Pulmonary artery endothelial cell (primary cell): ENCODE measurements at regions not wholly inside any gene's neighbourhood (a gene's known extent, or its start where the extent isn't known, plus 50 kb on each side); places are given as distances from the start of the nearest gene placed in this dataset.
A peak's percentile ranks its signal among the peaks of the same experiment; 100 is the strongest.
"Not testable (repeated sequence)": the region's sequence is repeated elsewhere in the genome, so short reads cannot be mapped to it uniquely, and the experiment has no call there.

Source experiments
- DNase-seq: peaks from one replicate; pipeline ENCODE4 v3.0.0-alpha.2; 2011; ENCODE audit warnings: low read depth, low spot score

DNA sequence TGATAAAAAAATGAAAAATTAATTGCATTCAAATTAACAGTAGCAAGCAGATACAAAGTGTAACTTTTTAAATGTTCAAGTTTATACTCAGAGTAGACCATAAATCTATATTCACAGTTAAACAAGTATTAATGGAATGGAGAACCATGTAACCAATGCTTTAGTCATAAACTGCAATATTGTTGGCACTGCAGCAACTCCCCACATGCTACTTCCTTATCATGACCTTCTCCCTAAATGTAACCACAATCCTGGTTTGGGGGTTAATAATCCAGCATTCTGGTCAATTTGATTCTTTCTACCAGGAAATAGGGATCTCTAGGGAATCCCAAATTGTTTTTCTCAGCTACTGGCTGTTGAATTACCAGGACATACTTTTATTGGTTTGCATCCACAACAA lies 223.9 kb upstream of the DCAF8L1 start:
- no peak for DNase-seq

DNA sequence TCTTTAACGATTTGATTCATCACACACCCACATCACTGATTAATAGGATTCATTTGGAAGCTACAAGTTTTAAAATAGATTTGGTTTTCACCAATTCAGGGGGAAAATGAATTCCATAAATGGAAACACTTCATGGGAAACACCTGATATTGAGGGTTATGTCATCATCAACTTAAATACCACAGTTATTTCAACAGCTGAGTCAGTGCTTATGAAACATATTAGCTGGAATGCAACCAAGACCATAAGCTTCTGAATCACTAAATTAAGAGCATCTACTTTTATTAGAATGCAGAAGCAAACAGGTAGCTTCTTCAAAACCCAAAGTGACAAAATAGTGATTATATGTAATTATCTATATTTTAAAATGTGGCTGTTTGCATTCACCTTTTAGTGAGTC lies 207.8 kb upstream of the DCAF8L1 start:
- DNase-seq: no peak

DNA sequence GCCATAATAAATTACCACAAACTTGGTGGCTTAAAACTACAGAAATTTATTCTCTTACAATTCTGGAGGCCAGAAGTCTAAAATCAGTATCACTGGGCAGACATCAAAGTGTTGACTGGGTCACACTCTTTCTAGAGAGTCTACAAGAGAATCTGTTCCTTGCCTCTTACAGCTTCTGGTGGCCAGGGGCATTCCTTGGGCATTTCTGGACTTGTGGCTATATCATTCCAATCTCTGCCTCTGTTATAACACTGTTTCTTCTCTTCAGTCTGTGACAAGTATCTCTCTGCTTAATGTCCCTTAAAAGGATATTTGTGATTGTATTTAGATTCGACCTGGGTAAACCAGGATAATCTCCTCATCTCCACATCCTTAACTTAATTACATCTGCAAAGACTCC lies 207.3 kb upstream of the DCAF8L1 start:
- no peak for DNase-seq

GRCh38 chrX:28180096-28180495 lies 198.8 kb upstream of the DCAF8L1 start:
- no peak for DNase-seq

DNA sequence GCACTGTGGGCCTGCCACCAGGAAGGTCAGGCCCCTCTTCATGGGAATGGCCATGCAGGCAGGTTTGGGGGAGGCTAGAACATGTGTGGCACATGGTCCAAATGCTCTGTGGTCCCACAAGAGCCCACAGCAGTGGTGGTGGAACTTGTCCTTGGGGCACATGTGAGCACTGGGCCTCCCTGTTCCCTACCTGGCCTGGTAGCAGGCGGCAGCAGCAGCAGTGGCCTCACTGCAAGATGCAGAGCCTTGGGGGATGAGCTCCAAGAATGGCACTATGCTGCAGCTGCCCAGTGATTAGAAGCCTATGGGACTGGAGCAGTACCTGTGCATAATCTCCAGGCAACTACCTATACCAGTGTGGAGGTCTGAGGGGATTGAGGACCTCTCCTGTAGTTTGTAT lies 197.0 kb upstream of the DCAF8L1 start:
- no peak for DNase-seq

GRCh38 chrX:28177202-28177601 lies 196.0 kb upstream of the DCAF8L1 start:
- no peak for DNase-seq

DNA sequence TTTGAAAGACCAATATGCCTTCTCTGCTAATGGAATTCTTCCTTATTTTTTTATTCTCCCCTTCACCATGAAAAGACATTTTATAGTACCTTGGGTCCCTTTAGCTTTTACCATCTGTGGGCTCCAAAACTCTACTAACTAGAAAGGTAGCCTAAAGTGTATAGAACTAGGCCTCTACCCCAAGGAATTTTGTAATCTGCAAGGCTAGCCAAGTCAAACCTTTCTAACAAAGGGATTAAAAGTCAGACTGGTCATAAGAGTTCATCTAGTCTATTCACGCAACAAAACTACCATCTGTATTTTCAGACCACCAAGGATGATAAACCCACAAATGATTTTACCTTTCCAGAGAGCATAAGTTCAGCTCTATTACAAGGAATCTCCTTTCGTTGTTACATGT lies 189.5 kb upstream of the DCAF8L1 start:
- DNase-seq: no peak

- DNase-seq: no peak
Observed at GRCh38 chrX:28158019-28158777, 176.9 kb upstream of the DCAF8L1 start.

- not testable (repeated sequence) for DNase-seq
Observed at GRCh38 chrX:28152263-28152662, 171.0 kb upstream of the DCAF8L1 start.

DNA sequence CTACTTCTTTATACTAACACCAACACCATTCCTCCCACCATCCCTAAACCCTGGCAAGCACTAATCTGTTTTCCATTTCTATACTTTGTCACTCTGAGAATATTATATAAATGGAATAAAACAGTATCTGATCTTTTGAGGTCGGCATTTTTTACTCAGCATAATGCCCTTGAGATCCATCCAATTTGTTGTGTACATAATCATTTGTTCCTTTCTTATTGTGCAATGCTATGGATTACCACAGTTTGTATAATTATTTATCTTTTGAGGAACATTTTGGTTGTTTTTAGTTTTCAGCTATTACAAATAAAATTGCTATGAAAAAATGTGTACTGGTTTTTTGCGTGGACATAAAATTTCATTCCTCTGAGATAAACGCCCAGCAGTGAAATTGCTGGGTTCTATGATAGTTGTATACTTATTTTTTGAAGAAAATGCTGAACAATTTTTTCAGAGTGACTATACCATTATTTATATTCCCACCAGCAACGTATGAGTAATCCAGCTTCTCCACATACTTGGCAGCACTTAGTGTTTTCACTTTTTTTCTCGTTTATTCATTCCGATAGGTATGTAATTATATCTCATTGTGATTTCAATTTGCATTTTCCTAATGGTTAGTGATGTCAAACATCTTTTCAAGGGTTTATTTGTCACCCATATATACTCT lies 154.3 kb upstream of the DCAF8L1 start:
- DNase-seq: no peak

- peak; percentile 19 for DNase-seq
Observed at GRCh38 chrX:28133763-28134162, 152.5 kb upstream of the DCAF8L1 start.

GRCh38 chrX:28127662-28128061 lies 146.4 kb upstream of the DCAF8L1 start:
- DNase-seq: peak; percentile 5

DNA sequence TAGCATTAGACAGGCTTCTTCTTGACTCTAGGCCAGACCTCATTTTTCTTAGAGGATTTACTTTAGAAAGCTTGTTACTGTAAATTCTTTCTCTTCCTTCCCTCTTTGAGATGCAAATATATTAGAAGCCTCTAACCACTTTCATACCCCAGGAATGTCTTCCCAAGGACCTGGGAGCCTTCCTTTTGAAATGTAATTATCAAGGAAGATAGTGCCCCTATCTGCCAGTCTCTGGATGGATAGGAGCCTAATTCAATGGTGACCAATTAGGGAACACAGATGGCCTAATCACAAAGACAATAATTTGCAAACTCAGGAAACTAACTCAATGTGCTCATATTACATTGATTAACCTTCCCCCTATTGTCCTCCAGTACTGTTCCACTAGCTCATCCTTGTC lies 145.6 kb upstream of the DCAF8L1 start:
- no peak for DNase-seq

- DNase-seq: no peak
Observed at GRCh38 chrX:28124416-28124815, 143.2 kb upstream of the DCAF8L1 start.

GRCh38 chrX:28120580-28121245 lies 139.5 kb upstream of the DCAF8L1 start:
- not testable (repeated sequence) for DNase-seq

GRCh38 chrX:28120072-28120471 lies 138.8 kb upstream of the DCAF8L1 start:
- DNase-seq: no peak

GRCh38 chrX:28108186-28108945 lies 127.1 kb upstream of the DCAF8L1 start:
- DNase-seq: peak; percentile 3

DNA sequence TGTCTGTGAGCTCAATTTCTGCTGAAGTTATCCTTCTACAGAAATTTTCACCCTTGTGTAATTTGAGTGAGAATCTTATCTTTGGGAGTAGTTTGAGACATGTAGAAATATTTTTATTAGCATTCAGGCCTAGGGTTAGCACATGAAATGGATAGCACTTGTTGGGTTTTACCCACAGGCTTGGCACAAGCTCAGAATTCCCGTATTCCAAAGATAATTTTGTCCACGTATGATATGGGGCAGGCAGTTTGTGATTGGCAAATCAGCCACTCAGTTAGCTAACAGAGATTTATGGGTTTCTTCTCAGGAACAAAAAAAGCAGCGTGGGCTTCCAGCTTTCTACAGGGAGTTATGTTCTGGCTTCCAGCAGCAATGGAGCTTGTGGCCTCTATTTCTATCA lies 117.9 kb upstream of the DCAF8L1 start:
- DNase-seq: no peak

DNA sequence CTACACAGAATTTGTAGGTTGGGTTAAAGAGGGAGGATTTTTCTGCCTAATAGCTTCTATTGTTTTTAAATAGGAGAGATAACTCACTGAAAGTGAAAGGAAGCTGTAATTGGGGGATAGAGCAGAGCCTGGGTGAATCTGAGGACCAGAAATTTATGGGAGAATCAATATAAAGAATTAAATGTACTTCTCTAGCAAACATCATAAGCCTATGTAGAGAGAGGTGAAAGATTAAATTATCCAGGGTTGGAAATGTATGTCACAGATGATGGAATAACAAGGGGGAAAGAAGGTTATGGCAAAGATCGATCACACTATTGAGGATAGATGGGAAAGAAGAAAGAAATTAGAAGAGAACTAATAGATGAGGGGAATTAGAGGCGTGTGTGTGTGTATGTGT lies 104.4 kb upstream of the DCAF8L1 start:
- no peak for DNase-seq

DNA sequence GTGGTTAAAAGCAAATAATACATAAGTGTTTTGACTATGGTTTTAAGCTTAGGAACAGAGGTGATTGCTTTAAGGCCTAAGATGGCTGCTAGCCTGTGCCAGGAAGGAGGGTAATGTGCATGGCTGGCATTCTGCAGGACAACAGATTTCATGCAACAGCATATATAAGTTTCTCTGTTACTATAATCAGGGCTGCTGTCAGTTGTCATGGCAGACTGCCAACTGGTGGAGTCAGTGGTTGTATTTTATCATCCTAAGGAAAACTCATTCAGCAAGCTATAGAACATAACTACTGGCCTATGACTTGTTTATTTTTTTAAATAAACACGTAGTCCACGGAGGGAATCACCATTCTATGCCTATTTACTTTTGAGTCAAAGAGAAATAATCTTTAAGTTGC lies 77.7 kb upstream of the DCAF8L1 start:
- DNase-seq: no peak

GRCh38 chrX:28042826-28043564 lies 61.7 kb upstream of the DCAF8L1 start:
- DNase-seq: no peak
